Type B pancreatic cell (in vitro differentiated cells): ENCODE measurements at regions not wholly inside any gene's neighbourhood (a gene's known extent, or its start where the extent isn't known, plus 50 kb on each side); places are given as distances from the start of the nearest gene placed in this dataset.

Source experiments
- DNase-seq: peaks from one replicate; pipeline ENCODE4 v3.0.0; 2021; ENCODE audit warnings: mixed read lengths; ENCODE audit not compliant: unreplicated experiment; ENCODE audit errors: extremely low spot score
- H3K27ac Mint-ChIP-seq: 2 replicates; pipeline ENCODE4 v1.8.0; 2021; ENCODE audit warnings: mild to moderate bottlenecking, mixed read lengths
- H3K27me3 Mint-ChIP-seq: 2 replicates; pipeline ENCODE4 v1.8.0; 2021; ENCODE audit warnings: mixed read lengths
- H3K36me3 Mint-ChIP-seq: 2 replicates; pipeline ENCODE4 v1.8.0; 2021; ENCODE audit warnings: mixed read lengths
- H3K4me1 Mint-ChIP-seq: one replicate; pipeline ENCODE4 v1.8.0; 2021; ENCODE audit warnings: mixed read lengths; ENCODE audit not compliant: unreplicated experiment
- H3K4me3 Mint-ChIP-seq: 2 replicates; pipeline ENCODE4 v1.8.0; 2021; ENCODE audit warnings: mild to moderate bottlenecking, mixed read lengths
- H3K9me3 Mint-ChIP-seq: 2 replicates; pipeline ENCODE4 v1.8.0; 2021; ENCODE audit warnings: mixed read lengths
- TF ChIP-seq, protein P1 (sequence below): fragments of 200-600 bp; sonication (generic); conservative IDR thresholded peaks from 2 replicates; pipeline ENCODE4 v1.5.0; 2021; ENCODE audit warnings: antibody characterized with exemption, mild to moderate bottlenecking

DNA sequence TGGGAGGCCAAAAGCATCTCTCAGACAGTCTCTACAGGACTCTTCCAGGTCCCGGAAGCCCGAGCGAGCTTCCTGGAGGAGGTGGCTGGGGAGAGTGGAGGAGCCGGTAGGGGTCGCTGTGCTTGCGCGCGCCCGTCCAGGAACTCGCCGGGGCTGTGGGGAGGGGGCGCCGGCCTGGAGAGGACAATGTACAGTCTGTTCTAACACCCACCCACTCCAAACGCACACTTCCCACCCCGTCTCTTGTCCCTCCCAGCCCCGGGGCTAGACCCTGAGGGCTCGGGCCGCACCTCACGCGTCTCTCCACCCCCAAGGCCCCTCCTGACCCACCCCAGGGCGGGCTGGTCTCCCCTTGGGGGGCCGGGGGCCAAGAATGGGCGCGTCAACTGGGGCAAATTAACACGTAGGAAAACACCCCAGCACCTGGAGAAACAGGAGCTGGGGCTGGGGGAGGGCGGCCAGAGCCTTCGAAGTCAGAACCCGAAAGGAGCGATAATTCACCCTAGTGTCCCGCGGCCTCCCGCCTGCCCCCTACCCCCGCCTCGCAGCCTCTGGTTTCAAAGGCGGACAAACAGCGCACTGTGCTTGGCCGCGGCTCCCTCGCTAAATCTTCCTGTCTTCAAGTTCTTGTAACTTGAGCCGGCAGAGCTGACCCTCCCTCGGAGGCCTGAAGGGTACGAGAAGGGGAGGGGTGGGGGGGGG lies 103.2 kb upstream of the FOXP4 start:
- H3K27ac Mint-ChIP-seq: peak overlapping the region; percentile 46
- no peaks in the 10 kb centered on the region for H3K36me3 Mint-ChIP-seq
- peak overlapping the region; percentile 57 for H3K4me3 Mint-ChIP-seq
- H3K9me3 Mint-ChIP-seq: no peaks in the 10 kb centered on the region
- H3K4me1 Mint-ChIP-seq: peaks cover 47% of the 10 kb centered on the region
- peak; percentile 89 for DNase-seq
- peaks cover under 1% of the 10 kb centered on the region for H3K27me3 Mint-ChIP-seq
- TF ChIP-seq, protein P1, sequence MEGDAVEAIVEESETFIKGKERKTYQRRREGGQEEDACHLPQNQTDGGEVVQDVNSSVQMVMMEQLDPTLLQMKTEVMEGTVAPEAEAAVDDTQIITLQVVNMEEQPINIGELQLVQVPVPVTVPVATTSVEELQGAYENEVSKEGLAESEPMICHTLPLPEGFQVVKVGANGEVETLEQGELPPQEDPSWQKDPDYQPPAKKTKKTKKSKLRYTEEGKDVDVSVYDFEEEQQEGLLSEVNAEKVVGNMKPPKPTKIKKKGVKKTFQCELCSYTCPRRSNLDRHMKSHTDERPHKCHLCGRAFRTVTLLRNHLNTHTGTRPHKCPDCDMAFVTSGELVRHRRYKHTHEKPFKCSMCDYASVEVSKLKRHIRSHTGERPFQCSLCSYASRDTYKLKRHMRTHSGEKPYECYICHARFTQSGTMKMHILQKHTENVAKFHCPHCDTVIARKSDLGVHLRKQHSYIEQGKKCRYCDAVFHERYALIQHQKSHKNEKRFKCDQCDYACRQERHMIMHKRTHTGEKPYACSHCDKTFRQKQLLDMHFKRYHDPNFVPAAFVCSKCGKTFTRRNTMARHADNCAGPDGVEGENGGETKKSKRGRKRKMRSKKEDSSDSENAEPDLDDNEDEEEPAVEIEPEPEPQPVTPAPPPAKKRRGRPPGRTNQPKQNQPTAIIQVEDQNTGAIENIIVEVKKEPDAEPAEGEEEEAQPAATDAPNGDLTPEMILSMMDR: peak; percentile 98

DNA sequence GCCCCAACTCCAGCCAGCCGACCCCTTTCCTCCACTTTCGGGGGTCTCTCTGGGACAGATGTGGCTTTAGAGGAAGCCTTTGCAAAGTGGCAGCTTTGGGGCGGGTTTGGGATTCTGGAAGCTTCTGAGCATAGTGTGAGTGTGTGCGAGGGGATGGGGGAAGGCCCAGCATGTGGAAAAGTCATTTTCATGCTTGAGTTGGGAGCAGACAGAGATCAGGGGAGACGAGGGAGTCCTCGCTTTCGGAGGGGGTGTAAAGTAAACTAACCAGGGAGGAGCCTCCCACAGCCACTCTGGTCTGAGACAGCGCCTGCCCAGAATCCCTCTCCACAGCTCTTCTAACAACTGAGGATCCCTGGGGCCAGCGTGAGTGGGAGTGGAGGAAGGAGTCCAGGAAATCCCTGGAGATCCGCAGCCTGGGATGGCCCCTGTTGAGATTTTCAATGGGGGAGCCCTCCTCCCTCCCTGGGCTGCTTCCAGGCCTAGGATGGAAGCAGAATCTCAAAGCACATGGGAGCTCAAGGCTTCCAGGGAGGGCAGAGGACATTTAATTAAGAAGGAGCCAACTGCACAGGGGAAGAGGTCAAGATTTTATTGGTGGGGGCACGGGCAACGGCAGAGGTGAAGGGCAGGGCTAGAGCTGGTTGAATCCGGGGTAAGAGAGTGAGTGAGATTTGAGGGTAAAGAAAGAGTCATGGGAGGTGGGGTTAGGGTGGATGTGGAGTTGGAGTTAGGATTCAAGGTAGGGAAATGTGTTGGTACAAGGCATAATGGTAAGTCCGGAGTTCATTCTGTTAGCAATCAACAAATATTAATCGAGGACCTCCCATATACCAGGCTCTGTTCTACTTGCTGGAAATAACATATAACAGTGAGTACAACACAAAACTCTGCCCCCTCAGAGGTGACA lies 102.3 kb upstream of the FOXP4 start:
- TF ChIP-seq, protein P1: no peak
- H3K9me3 Mint-ChIP-seq: no peaks in the 10 kb centered on the region
- no peak for DNase-seq
- H3K4me1 Mint-ChIP-seq: peaks cover 52% of the 10 kb centered on the region
- no peaks in the 10 kb centered on the region for H3K27me3 Mint-ChIP-seq
- peak overlapping the region; percentile 85 for H3K27ac Mint-ChIP-seq
- H3K36me3 Mint-ChIP-seq: no peaks in the 10 kb centered on the region
- peak overlapping the region; percentile 81 for H3K4me3 Mint-ChIP-seq

DNA sequence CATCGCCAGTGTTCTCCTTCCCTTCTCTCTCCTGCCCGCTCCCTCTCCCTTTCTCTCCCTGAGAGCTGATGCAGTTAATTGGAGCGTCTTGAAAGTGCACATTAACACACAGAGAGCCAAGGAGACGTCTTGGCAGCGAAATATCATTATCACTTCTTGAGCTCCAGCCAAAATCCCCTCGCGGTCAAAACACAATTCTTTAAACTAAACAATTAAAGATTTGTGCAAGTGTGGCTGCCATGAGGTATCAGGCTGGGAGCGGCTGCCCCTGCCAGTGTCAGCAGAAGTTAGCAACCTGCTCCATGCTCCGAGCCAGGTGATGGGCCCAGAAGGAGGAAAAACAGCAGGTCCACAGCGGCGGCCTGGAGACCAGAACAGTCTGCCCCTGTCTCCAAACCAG lies 100.9 kb upstream of the FOXP4 start:
- peaks cover 51% of the 10 kb centered on the region for H3K4me1 Mint-ChIP-seq
- DNase-seq: no peak
- no peaks in the 10 kb centered on the region for H3K9me3 Mint-ChIP-seq
- H3K27ac Mint-ChIP-seq: no peak overlapping the region
- no peaks in the 10 kb centered on the region for H3K36me3 Mint-ChIP-seq
- TF ChIP-seq, protein P1: no peak
- H3K4me3 Mint-ChIP-seq: no peak overlapping the region
- no peaks in the 10 kb centered on the region for H3K27me3 Mint-ChIP-seq

DNA sequence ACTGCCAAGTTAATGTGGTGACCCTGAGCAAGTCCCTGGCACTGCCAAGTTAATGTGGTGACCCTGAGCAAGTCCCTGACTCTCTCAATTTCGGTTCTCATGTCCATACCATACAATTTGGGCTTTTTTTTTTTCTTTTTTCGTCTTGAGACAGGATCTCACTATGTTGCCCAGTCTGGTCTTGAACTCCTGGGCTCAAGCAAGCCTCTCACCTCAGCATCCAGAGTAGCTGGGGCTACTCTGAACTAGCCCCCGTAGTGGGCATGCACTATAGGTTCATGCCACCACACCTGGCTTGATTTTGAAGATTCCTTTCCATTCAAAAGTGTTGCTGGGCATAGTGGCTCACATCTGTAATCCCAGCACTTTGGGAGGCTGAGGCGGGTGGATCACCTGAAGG lies 100.0 kb upstream of the FOXP4 start:
- peaks cover 58% of the 10 kb centered on the region for H3K4me1 Mint-ChIP-seq

DNA sequence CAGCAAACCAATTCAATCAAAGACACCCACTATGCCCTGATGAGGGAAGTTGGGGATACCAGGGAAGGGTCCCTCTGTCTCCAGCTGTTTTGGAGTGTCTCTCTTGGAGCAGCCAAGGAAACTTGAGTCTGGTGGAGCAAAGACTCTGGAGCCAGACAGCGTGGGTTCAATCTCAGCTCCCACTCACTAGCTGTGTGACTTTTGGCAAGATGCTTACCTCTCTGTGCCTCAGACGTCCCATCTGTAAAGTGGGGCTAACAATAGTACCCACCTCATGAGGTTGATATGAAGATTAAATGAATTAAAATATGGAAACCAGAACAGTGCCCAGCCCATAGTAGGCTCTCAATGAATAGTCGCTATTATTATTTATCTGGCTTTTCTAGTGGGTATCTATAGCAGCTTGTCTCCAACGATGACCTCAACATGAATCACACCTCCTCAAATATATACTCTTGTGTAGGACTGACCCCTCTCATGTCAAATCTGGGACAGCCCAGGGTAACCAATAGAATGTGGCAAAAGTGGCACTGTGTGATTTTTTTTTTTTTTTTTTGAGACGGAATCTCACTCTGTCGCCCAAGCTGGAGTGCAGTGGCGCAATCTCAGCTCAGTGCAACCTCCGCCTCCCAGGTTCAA lies 99.2 kb upstream of the FOXP4 start:
- Mint-ChIP-seq H3K4me3 (no peak overlapping the region), H3K27ac (no peak overlapping the region), H3K27me3 (no peaks in the 10 kb centered on the region), H3K4me1 (peaks cover 60% of the 10 kb centered on the region), H3K36me3 (no peaks in the 10 kb centered on the region), H3K9me3 (no peaks in the 10 kb centered on the region)
- TF ChIP-seq, protein P1: no peak
- DNase-seq: no peak

More for the DNA sequence above, 100.0 kb upstream of the FOXP4 start:
- H3K27me3 Mint-ChIP-seq: no peaks in the 10 kb centered on the region
- no peak for DNase-seq
- H3K36me3 Mint-ChIP-seq: no peaks in the 10 kb centered on the region
- TF ChIP-seq, protein P1: no peak
- no peak overlapping the region for H3K27ac Mint-ChIP-seq
- H3K9me3 Mint-ChIP-seq: no peaks in the 10 kb centered on the region
- no peak overlapping the region for H3K4me3 Mint-ChIP-seq
